ENCODE measurements at regions not wholly inside any gene's neighbourhood (a gene's known extent, or its start where the extent isn't known, plus 50 kb on each side); places are given as distances from the start of the nearest gene placed in this dataset.
"Not testable (repeated sequence)": the region's sequence is repeated elsewhere in the genome, so short reads cannot be mapped to it uniquely, and the experiment has no call there.

DNA sequence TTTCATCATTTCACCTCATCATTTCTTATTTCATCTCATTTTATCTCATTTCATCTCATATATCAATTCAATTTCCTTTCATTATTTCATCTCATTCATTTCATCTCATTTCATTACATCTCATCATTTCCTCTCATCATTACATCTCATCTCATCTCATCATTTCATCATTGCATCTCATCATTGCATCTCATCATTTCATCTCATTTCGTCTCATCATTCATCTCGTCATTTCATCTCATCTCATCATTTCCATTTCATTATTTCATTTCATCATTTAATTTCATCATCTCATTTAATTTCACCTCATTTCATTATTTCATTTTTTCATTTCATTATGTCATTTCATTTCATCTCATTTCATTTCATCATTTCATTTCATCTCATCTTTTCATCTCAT, 168.5 kb upstream of the FAM72C start:
- not testable (repeated sequence) for DNase-seq (ENCODE audit: insufficient read length, low spot score); FAIRE-seq

DNA sequence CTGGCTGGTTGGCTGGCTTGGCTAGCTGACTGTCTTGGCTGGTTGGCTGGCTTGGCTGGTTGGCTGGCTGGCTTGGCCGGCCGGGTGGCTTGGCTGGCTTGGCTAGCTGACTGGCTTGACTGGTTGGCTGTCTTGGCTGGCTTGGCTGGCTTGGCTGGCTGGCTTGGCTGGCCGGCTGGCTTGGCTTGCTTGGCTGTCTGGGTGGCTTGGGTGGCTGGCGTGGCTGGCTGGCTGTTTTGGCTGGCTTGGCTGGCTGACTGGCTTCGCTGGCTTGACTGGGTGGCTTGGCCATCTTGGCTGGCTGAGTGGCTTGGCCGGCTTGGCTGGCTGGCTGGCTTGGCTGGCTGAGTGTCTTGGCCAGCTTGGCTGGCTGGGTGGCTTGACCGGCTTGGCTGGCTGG, 133.2 kb upstream of the FAM72C start:
- not testable (repeated sequence) for FAIRE-seq; DNase-seq (ENCODE audit: insufficient read length, low spot score)

DNA sequence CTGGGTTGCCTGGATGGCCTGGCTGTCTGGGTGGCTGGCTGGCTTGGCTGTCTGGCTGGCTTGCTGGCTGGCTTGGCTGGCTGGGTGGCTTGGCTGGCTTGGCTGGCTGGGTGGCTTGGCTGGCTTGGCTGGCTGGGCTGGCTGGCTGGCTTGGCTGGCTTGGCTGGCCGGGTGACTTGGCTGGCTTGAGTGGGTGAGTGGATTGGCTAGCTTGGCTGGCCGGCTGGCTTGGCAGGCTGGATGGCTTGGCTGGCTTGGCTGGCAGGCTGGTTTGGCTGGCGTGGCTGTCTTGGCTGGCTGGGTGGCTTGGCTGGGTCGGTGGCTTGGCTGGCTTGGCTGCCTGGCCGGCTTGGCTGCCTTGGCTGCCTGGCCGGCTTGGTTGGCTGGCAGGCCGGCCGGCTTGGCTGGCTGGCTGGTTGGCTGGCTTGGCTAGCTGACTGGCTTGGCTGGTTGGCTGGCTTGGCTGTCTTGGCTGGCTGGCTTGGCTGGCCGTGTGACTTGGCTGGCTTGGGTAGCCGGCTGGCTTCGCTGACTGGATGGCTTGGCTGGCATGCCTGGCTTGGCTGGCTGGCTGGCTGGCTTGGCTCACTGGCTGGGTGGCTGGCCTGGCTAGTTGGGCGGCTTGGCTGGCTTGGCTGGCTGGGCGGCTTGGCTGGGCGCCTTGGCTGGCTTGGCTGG, 132.4 kb upstream of the FAM72C start:
- not testable (repeated sequence) for FAIRE-seq
- DNase-seq (ENCODE audit: insufficient read length, low spot score): peak; percentile 2

DNA sequence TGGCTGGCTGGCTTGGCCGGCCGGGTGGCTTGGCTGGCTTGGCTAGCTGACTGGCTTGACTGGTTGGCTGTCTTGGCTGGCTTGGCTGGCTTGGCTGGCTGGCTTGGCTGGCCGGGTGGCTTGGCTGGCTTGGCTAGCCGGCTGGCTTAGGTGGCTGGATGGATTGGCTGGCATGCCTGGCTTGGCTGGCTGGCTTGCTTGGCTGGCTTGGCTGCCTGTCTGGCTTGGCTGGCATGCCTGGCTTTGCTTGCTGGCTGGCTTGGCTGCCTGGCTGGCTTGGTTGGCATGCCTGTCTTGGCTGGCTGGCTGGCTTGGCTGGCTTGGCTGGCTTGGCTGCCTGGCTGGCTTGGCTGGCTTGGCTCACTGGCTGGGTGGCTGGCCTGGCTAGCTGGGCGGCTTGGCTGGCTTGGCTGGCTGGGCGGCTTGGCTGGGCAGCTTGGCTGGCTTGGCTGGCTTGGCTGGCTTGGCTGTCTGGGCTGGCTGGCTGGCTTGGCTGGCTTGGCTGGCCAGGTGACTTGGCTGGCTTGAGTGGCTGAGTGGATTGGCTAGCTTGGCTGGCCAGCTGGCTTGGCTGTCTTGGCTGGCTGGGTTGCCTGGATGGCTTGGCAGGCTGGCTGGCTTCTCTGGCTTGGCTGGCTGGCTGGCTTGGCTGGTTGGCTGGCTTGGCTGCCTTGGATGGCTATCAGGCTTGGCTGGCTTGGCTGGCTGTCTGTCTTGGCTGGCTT, 131.5 kb upstream of the FAM72C start:
- DNase-seq (ENCODE audit: insufficient read length, low spot score); FAIRE-seq: not testable (repeated sequence)

DNA sequence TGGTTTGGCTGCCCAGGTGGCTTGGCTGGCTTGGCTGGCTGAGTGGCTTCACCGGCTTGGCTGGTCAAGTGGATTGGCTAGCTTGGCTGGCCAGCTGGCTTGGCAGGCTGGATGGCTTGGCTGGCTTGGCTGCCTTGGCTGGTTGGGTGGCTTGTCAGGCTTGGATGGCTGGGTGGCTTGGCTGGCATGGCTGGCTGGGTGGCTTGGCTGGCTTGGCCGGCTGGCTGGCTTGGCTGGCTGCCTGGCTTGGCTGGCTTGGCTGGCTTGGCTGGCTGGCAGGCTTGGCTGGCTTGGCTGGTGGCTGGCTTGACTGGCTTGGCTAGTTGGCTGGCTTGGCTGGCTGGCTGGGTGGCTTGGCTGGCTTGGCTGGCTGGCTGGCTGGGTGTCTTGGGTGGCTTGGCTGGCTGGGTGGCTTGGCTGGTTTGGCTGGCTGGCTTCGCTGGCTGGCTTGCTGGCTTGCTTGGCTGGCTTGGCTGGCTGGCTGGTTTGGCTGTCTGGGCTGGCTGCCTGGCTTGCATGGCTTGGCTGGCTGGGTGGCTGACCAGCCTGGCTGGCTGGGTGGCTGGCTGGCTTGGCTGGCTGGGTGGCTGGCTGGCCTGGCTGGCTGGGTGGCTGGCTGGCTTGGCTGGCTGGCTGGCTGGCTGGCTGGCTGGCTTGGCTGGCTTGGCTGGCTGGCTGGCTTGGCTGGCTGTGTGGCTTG, 130.4 kb upstream of the FAM72C start:
- FAIRE-seq; DNase-seq (ENCODE audit: insufficient read length, low spot score): not testable (repeated sequence)

DNA sequence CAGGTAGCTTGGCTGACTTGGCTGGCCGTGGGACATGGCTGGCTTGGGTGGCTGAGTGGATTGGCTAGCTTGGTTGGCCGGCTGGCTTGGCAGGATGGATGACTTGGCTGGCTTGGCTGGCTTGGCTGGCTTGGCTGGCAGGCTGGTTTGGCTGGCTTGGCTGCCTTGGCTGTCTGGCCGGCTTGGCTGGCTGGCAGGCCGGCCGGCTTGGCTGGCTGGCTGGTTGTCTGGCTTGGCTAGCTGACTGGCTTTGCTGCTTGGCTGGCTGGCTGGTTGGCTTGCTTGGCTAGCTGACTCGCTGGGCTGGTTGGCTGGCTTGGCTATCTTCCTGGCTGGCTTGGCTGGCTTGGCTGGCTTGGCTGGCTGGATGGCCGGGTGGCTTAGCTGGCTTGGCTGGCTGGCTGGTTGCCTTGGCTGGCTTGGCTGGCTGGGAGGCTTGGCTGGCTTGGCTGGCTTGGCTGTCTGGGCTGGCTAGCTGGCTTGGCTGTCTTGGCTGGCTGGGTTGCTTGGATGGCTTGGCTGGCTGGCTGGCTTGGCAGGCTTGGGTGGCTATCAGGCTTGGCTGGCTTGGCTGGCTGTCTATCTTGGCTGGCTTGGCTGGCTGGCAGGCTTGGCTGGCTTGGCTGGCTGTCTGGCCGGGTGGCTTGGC, 129.7 kb upstream of the FAM72C start:
- FAIRE-seq (no peak), DNase-seq (ENCODE audit: insufficient read length, low spot score) (no peak)
- no peak for TF ChIP-seq POLR2A (IDR thresholded peaks at IDR 0.05; ENCODE audit: low read depth, low read length)

DNA sequence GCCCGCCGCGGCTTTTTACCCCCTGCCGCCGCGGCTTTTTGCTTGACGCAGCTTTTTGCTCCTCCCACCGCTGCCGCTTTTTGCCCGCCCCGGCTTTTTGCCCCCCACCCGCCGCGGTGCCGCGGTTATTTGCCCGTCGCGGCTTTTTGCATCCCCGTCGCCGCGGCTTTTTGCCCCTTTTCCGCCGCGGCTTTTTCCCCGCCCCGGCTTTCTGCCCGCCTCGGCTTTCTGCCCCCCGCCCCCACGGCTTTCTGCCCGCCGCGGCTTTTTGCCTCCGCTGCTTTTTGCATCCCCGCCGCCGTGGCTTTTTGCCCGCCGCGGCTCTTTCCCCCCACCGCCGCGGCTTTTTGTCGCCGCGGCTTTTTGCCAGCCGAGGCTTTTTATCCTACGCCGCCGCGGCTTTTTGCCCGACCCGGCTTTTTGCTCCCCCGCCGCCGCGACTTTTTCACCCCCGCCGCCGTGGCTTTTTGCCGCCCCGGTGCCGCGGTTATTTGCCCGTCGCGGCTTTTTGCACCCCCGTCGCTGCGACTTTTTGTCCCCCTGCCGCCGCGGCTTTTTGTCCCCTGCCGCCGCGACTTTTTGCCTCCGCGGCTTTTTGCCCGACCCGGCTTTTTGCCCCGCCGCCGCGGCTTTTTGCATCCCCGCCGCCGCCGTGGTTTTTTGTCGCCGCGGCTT, 105.5 kb upstream of the FAM72C start:
- DNase-seq (ENCODE audit: insufficient read length, low spot score); FAIRE-seq: not testable (repeated sequence)

DNA sequence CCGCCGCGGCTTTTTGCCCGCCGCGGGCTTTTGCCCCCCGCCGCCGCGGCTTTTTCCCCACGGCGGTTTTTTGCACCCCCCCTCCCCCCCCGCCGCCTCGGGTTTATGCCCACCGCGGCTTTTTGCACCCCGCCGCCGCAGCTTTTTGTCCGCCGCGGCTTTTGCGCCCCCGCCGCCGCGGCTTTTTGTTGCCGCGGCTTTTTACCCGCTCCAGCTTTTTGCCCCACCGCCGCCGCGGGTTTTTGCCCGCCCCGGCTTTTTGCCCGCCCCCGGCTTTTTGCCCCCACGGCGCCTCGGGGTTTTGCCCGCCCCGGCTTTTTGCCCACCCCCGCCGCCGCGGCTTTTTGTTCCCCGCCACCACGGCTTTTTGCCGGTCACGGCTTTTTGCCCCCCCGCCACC, 104.9 kb upstream of the FAM72C start:
- not testable (repeated sequence) for DNase-seq (ENCODE audit: insufficient read length, low spot score)

DNA sequence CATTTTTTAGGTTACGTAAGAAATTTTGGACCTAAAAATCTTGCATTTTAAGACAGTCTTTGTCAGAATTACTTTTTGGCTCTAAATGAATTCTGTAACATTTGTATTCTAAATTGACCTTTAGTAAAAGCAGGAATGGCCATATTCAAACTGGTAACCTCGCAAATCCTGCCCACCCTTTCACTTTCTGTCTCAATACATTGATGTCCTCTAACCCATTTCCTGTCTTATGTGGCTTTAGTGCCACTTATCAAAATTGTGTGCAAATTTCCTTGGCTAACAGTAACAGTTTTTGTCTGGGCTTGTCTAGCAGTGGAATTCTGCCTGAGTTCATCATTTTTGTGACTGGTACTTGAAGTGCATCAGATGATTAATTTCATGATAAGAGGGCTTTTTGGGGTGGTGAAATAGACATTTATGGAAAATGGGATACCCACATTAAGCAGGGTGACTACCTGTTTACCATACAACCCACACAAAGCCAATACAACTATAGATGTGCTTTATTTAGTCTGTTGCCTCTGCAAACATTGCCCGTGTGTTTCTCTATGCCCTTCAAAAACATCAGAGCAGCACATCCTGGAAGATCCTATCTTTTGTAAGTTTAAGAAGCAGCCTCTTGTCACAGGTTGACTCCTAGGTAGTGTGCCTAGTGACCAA, 98.7 kb upstream of the FAM72C start:
- not testable (repeated sequence) for DNase-seq (ENCODE audit: insufficient read length, low spot score); FAIRE-seq

More for the DNA sequence above, 104.9 kb upstream of the FAM72C start:
- not testable (repeated sequence) for FAIRE-seq

DNA sequence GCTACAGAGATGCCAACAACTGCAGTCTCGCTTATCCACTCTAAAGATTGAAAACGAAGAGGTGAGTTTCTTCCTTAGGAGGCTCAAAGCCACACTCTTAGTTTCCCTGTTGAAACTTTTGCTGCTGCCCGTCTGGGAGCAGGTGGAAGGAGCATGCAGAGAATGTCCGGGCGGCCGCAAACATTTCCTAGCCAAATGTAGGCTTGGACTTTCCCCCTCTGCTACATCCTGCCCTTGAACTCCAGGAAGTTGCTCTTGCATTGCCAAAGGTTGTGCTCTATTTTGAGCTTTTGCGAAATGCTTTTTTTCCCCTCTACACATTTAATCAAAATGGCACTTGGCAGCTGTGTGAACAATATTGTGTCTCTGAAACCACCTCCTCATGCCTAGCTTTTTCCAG, 95.3 kb upstream of the FAM72C start:
- not testable (repeated sequence) for DNase-seq (ENCODE audit: insufficient read length, low spot score)

DNA sequence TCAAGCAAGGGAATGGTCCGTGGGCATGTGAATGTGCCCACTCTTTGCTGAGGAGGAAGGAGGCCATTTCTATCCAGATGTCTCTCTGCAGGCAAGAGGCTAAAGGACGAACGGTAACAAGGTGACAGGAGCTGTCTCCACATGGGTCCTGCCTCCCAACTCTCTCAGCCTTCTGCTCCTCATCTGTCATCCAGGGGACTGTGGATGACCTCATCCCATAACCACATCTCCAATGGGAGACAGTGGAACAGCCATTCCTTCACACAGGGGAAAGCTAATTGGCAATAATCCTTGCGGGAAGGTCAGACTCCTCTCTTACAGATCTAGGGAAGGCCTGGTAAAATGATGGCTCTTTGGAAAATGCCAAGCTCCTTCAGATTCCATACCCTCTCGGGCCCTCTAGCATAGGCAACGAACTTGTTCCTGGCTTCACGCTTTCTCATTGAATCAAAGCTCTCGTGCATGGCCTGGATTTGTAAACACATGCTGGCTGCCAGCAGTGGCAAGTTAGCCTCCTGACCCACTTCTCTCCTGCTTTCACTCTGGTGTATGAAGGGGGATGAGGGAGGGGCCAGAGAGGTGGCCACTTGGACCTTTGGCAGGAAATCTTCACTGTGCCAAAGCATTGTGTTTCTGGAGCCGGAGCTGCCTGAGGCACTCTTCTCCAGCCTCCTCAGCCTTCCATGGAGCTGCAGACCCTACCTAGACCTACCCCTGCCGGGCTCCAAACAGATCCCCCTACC, 94.5 kb upstream of the FAM72C start:
- DNase-seq (ENCODE audit: insufficient read length, low spot score); FAIRE-seq: not testable (repeated sequence)

More for the DNA sequence above, 95.3 kb upstream of the FAM72C start:
- not testable (repeated sequence) for FAIRE-seq

DNA sequence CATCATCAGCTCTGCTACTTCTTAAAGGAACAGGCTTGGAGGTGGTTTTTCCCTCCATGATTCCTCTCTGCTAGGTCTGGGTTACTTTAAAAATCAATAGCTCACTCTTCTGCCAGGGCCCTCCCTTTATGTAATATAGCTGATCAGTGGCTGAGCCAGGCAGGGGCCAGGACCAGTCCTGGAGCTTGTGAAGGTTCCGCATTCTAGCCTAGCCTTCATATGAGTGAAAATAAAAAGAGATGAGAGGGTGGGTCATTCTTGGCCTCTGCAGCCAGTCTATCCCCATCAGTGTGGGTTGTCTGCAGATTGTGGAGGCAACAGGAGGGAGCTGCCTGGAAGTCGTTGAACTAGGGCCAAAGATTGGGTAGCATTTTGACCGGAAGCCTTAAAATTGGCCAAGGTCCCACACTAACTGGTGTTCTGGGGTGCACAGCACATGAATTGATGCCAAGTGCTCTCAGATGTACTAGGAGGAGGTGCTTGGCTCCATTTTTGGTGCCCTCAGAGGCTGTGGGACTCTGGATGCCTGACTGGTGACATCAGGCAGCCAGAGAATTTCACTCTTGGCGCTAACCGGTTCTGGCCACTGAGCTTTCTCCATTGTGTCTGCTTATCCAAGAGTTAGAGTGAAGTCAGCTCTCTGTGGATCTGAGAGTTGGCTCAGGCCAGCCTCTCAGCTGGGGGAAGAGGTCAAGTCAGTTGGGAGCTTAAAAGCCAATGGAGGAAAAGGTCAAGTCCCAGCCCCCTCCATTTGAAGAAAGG, 93.7 kb upstream of the FAM72C start:
- not testable (repeated sequence) for FAIRE-seq; DNase-seq (ENCODE audit: insufficient read length, low spot score)

DNA sequence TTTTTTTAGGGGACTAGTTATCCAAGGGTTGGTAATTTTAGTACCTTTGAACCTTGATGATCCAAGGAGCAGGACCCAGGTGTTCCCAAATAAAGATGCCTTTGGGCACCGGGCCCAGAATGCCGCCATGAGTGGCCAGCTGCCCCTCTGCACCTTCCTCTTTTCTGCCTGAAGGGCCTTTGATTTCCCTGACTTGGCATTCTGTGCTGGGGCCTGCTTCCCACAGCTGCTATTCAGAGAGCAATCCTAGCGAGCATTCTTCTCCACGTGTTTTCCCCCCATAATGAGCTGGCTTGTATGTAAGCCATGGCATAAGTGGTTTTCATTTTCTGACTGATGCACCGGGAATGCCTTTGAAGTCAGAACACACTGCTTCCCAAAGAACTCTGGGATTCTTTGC, 77.6 kb upstream of the FAM72C start:
- not testable (repeated sequence) for FAIRE-seq; DNase-seq (ENCODE audit: insufficient read length, low spot score)

DNA sequence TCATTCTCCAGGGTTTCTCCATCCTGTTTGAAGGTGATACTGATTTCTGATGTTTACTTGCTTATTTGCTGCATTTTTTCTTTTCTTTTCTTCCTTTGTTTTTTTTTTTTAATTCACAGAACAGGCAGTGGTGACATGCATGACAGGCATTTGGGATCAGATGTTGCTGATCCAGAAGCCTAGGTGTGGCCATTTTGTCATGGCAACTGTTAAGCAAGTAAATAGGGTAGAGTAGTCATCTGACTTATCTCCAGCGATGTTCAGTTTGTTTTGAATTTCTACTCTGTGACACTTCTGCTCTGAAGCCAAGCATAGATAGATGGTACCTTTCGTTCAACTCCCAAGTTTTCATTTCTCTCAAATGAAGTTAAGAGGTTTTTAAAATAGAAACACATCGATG, 74.9 kb upstream of the FAM72C start:
- DNase-seq (ENCODE audit: insufficient read length, low spot score); FAIRE-seq: not testable (repeated sequence)

DNA sequence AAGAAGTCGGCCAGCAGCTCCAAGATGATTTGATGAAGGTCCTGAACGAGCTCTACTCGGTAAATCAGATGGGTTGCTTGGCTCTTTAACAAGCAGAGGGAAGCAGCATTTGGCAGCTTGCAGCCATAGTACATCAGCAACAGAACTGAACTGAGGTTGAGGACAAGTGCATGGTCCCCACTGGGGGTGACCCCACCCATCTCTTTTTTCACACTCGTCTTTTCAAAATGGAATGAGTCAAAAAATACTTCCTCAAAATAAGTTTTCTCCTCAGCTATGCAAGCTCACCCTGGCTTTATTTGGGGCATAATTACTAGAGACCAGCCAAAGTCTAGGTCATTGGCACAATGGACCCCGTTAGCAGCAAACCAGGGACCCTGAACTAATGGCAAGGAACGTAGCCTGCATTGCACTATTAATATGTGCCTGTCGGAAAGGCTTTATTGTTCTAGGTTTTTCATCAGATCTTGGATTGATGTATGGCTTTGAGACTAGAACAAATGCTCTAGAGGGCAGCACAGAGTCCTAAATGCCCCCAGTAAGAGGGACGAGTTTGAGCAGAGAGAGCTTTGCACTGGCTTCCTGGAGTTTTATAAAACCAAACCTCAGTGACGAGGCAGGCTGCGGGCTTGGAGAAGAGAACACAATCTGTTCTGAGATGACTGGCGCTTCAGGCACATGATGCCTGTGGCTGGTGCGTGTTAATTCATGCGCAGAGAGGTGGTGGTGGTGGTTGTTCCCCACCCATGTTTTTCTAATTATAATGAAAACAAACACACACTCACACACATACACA, 74.2 kb upstream of the FAM72C start:
- not testable (repeated sequence) for FAIRE-seq; DNase-seq (ENCODE audit: insufficient read length, low spot score)

DNA sequence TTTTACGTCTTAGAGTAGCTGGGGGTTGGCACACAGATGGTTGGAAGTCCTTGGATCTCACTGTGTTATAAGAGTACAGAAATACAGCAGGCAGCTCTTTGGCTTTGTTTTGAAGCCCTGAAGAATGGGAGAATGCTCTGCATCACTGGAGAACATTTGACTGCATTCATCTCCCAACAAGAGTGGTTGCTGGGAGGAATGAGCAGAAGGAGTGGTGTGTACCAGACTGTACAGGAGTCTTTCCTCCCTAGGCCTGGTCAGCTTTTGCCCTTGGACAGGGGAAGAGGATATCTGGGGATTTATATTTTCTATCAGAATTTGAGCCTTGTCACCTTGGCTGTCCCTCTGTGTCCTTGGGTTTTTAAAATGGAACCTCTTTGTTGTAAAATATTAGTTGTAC, 70.5 kb upstream of the FAM72C start:
- FAIRE-seq; DNase-seq (ENCODE audit: insufficient read length, low spot score): not testable (repeated sequence)

DNA sequence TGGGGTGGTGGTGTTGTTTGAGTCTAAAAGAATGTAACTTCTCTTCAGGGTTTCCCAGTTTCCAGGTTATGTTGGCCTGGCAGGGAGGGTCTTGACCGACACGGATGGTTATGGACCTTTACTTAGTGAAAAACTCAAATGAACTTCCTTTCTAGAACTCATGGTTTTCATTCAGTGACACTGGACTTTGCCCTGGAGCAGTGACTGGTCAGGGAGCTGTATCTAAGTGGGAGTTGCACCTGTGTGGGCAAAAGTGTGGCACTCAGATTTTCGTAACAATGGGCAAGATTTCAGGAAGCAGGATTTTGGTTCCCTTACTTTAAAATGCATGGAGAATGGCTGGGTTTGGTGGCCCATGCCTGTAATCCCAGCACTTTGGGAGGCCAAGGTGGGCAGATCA, 68.5 kb upstream of the FAM72C start:
- FAIRE-seq; DNase-seq (ENCODE audit: insufficient read length, low spot score): not testable (repeated sequence)

Measured in H54 (cell line).